ENCODE measurements at regions not wholly inside any gene's neighbourhood (a gene's known extent, or its start where the extent isn't known, plus 50 kb on each side); places are given as distances from the start of the nearest gene placed in this dataset.

DNA sequence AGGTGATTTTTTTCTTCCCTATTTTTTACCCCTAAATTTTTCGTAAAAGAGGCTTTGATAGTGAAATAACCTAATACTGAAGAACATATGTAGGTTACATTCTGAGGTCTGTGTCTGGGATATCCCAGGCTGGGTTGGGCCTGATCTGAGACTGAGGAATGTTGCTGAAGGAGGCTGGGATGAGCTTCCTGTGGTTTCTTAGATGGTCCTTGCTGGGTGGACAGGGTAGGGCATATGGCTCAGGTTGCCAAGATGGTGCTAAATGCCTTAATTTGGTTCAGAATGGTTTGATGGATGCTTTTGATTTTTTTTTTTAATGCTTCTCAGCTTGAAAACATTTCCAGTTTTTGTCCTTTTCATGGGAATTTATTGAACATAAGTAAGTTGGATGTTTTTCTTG is 124.6 kb upstream of the PMCH start:
- TF ChIP-seq POLR2A (IDR thresholded peaks at IDR 0.05): no peak
- TF ChIP-seq, protein P1, sequence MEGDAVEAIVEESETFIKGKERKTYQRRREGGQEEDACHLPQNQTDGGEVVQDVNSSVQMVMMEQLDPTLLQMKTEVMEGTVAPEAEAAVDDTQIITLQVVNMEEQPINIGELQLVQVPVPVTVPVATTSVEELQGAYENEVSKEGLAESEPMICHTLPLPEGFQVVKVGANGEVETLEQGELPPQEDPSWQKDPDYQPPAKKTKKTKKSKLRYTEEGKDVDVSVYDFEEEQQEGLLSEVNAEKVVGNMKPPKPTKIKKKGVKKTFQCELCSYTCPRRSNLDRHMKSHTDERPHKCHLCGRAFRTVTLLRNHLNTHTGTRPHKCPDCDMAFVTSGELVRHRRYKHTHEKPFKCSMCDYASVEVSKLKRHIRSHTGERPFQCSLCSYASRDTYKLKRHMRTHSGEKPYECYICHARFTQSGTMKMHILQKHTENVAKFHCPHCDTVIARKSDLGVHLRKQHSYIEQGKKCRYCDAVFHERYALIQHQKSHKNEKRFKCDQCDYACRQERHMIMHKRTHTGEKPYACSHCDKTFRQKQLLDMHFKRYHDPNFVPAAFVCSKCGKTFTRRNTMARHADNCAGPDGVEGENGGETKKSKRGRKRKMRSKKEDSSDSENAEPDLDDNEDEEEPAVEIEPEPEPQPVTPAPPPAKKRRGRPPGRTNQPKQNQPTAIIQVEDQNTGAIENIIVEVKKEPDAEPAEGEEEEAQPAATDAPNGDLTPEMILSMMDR (IDR thresholded peaks at IDR 0.05): no peak
